Neural progenitor cell (in vitro differentiated cells): ENCODE measurements at regions not wholly inside any gene's neighbourhood (a gene's known extent, or its start where the extent isn't known, plus 50 kb on each side); places are given as distances from the start of the nearest gene placed in this dataset.

ENCODE experiments used
- DNase-seq: peaks from one replicate; pipeline ENCODE4 v3.0.0-alpha.2; 2016; ENCODE audit warnings: low spot score
- H2AFZ ChIP-seq: fragments of 200-600 bp; sonication (generic); replicated peaks from 2 replicates; pipeline ENCODE4 v1.6.1; 2016; ENCODE audit warnings: antibody characterized with exemption
- H3F3A ChIP-seq: fragments of 200-600 bp; sonication (generic); 2 replicates; pipeline ENCODE4 v1.6.1; 2016; ENCODE audit warnings: antibody characterized with exemption, low read depth
- H3K27ac ChIP-seq: fragments of 200-600 bp; sonication (generic); 2 replicates; pipeline ENCODE4 v1.5.1; 2016; ENCODE audit warnings: mild to moderate bottlenecking
- H3K27me3 ChIP-seq: fragments of 200-600 bp; sonication (generic); 2 replicates; pipeline ENCODE4 v1.6.1; 2016; ENCODE audit warnings: mild to moderate bottlenecking, moderate library complexity
- H3K36me3 ChIP-seq: fragments of 200-600 bp; sonication (generic); 2 replicates; pipeline ENCODE4 v1.5.1; 2016
- H3K4me1 ChIP-seq: fragments of 200-600 bp; sonication (generic); 2 replicates; pipeline ENCODE4 v1.6.1; 2016; ENCODE audit warnings: mixed run types
- H3K4me2 ChIP-seq: fragments of 200-600 bp; sonication (generic); 2 replicates; pipeline ENCODE4 v1.6.1; 2016
- H3K4me3 ChIP-seq: fragments of 200-600 bp; sonication (generic); 2 replicates; pipeline ENCODE4 v1.5.1; 2016
- H3K79me2 ChIP-seq: fragments of 200-600 bp; sonication (generic); 2 replicates; pipeline ENCODE4 v1.6.1; 2016; ENCODE audit warnings: low read depth
- H3K9ac ChIP-seq: fragments of 200-600 bp; sonication (generic); 2 replicates; pipeline ENCODE4 v1.6.1; 2016
- H3K9me3 ChIP-seq: fragments of 200-600 bp; sonication (generic); 2 replicates; pipeline ENCODE4 v1.5.1; 2016; ENCODE audit warnings: low read depth
- H4K20me1 ChIP-seq: fragments of 200-600 bp; sonication (generic); 2 replicates; pipeline ENCODE4 v1.6.1; 2016; ENCODE audit warnings: low read depth
- H3K27ac Mint-ChIP-seq: 3 replicates; pipeline ENCODE4 v1.8.0; 2021; ENCODE audit warnings: mixed read lengths
- H3K27me3 Mint-ChIP-seq: 2 replicates; pipeline ENCODE4 v1.8.0; 2022; ENCODE audit warnings: low read depth, mild to moderate bottlenecking, inconsistent platforms, moderate library complexity, mixed read lengths; ENCODE audit not compliant: insufficient read depth
- H3K36me3 Mint-ChIP-seq: 3 replicates; pipeline ENCODE4 v1.8.0; 2021; ENCODE audit warnings: mixed read lengths
- H3K4me1 Mint-ChIP-seq: 3 replicates; pipeline ENCODE4 v1.8.0; 2021; ENCODE audit warnings: mixed read lengths
- H3K4me3 Mint-ChIP-seq: 3 replicates; pipeline ENCODE4 v1.8.0; 2021; ENCODE audit warnings: mild to moderate bottlenecking, moderate library complexity, mixed read lengths
- H3K9me3 Mint-ChIP-seq: 3 replicates; pipeline ENCODE4 v1.8.0; 2020; ENCODE audit warnings: mixed read lengths
- CTCF ChIP-seq: fragments of 200-600 bp; sonication (generic); IDR thresholded peaks from 2 replicates; pipeline ENCODE4 v1.5.1; 2017; ENCODE audit warnings: antibody characterized with exemption, mild to moderate bottlenecking
- EZH2 ChIP-seq: fragments of 200-600 bp; sonication (generic); IDR thresholded peaks from 2 replicates; pipeline ENCODE4 v1.6.1; 2017; ENCODE audit warnings: antibody characterized with exemption, mild to moderate bottlenecking, moderate library complexity
- EZH2phosphoT487 ChIP-seq: fragments of 200-600 bp; sonication (generic); IDR thresholded peaks from 2 replicates; pipeline ENCODE4 v1.6.1; 2017; ENCODE audit warnings: antibody characterized with exemption

GRCh38 chr10:52542906-52543305 lies 228.8 kb downstream of the DKK1 start:
- H3K27me3 Mint-ChIP-seq = no peaks in the 10 kb centered on the region
- no peak overlapping the region for H3K4me3 Mint-ChIP-seq
- Histone ChIP-seq H3K9ac (no peak overlapping the region), H3K79me2 (no peaks in the 10 kb centered on the region), H3K27me3 (no peaks in the 10 kb centered on the region), H3K4me2 (no peak overlapping the region), H2AFZ (no peak overlapping the region), H3K4me1 (no peaks in the 10 kb centered on the region), H4K20me1 (no peaks in the 10 kb centered on the region), H3K9me3 (no peaks in the 10 kb centered on the region), H3K4me3 (no peak overlapping the region), H3K36me3 (no peaks in the 10 kb centered on the region), H3F3A (no peaks in the 10 kb centered on the region), H3K27ac (no peak overlapping the region)
- H3K36me3 Mint-ChIP-seq = no peaks in the 10 kb centered on the region
- peaks cover 10% of the 10 kb centered on the region for H3K4me1 Mint-ChIP-seq
- no peaks in the 10 kb centered on the region for H3K9me3 Mint-ChIP-seq
- no peak for DNase-seq
- H3K27ac Mint-ChIP-seq = no peak overlapping the region
- TF ChIP-seq EZH2 = no peak
- no peak for TF ChIP-seq CTCF
- TF ChIP-seq EZH2phosphoT487 = no peak

GRCh38 chr10:52551046-52551445 lies 221.5 kb downstream of the MBL2 start:
- Mint-ChIP-seq H3K4me1 (no peaks in the 10 kb centered on the region), H3K36me3 (no peaks in the 10 kb centered on the region), H3K27me3 (no peaks in the 10 kb centered on the region), H3K9me3 (no peaks in the 10 kb centered on the region), H3K4me3 (no peak overlapping the region), H3K27ac (no peak overlapping the region)
- Histone ChIP-seq H3K9ac (no peak overlapping the region), H2AFZ (peak overlapping the region; percentile 50), H3K79me2 (no peaks in the 10 kb centered on the region), H3K4me2 (no peak overlapping the region), H3K27ac (no peak overlapping the region), H3F3A (no peaks in the 10 kb centered on the region), H3K4me1 (no peaks in the 10 kb centered on the region), H3K4me3 (no peak overlapping the region), H3K27me3 (no peaks in the 10 kb centered on the region), H3K36me3 (no peaks in the 10 kb centered on the region), H4K20me1 (no peaks in the 10 kb centered on the region), H3K9me3 (no peaks in the 10 kb centered on the region)
- no peak for TF ChIP-seq EZH2
- no peak for DNase-seq

- no peak overlapping the region for H3K4me3 Mint-ChIP-seq
Measured at GRCh38 chr10:52558090-52558489, 214.5 kb downstream of the MBL2 start.

GRCh38 chr10:52561322-52561721 lies 211.3 kb downstream of the MBL2 start:
- no peaks in the 10 kb centered on the region for H3K9me3 ChIP-seq
- H3K36me3 ChIP-seq = no peaks in the 10 kb centered on the region
- DNase-seq = no peak
- H4K20me1 ChIP-seq = no peaks in the 10 kb centered on the region
- no peaks in the 10 kb centered on the region for H3K27me3 Mint-ChIP-seq
- no peak overlapping the region for H2AFZ ChIP-seq
- H3K4me1 Mint-ChIP-seq = no peaks in the 10 kb centered on the region
- H3K9me3 Mint-ChIP-seq = no peaks in the 10 kb centered on the region
- no peaks in the 10 kb centered on the region for H3K36me3 Mint-ChIP-seq
- no peak overlapping the region for H3K4me3 ChIP-seq
- H3K27ac Mint-ChIP-seq = no peak overlapping the region
- no peaks in the 10 kb centered on the region for H3K79me2 ChIP-seq
- H3K4me1 ChIP-seq = no peaks in the 10 kb centered on the region
- no peak overlapping the region for H3K4me3 Mint-ChIP-seq
- H3K4me2 ChIP-seq = no peak overlapping the region
- H3K27me3 ChIP-seq = no peaks in the 10 kb centered on the region
- TF ChIP-seq CTCF (no peak), EZH2phosphoT487 (no peak), EZH2 (no peak)
- no peak overlapping the region for H3K9ac ChIP-seq
- H3F3A ChIP-seq = no peaks in the 10 kb centered on the region
- H3K27ac ChIP-seq = no peak overlapping the region

More at GRCh38 chr10:52558090-52558489, 214.5 kb downstream of the MBL2 start:
- Histone ChIP-seq H3K79me2 (no peaks in the 10 kb centered on the region), H3K4me2 (no peak overlapping the region), H3K27me3 (no peaks in the 10 kb centered on the region), H3K4me3 (no peak overlapping the region), H3K27ac (no peak overlapping the region), H3K9me3 (no peaks in the 10 kb centered on the region), H4K20me1 (no peaks in the 10 kb centered on the region), H3F3A (no peaks in the 10 kb centered on the region), H3K36me3 (no peaks in the 10 kb centered on the region), H3K9ac (no peak overlapping the region), H3K4me1 (no peaks in the 10 kb centered on the region), H2AFZ (no peak overlapping the region)
- Mint-ChIP-seq H3K36me3 (no peaks in the 10 kb centered on the region), H3K27ac (no peak overlapping the region), H3K27me3 (no peaks in the 10 kb centered on the region), H3K4me1 (no peaks in the 10 kb centered on the region), H3K9me3 (no peaks in the 10 kb centered on the region)
- TF ChIP-seq EZH2 = no peak
- no peak for DNase-seq
